Glomerular endothelial cell (primary cell): ENCODE measurements at regions not wholly inside any gene's neighbourhood (a gene's known extent, or its start where the extent isn't known, plus 50 kb on each side); places are given as distances from the start of the nearest gene placed in this dataset.
"Not testable (repeated sequence)": the region's sequence is repeated elsewhere in the genome, so short reads cannot be mapped to it uniquely, and the experiment has no call there.

Source experiments
- DNase-seq: peaks from one replicate; pipeline ENCODE4 v3.0.0-alpha.2; 2011; ENCODE audit warnings: low read depth, low spot score; ENCODE audit errors: extremely low read depth

DNA sequence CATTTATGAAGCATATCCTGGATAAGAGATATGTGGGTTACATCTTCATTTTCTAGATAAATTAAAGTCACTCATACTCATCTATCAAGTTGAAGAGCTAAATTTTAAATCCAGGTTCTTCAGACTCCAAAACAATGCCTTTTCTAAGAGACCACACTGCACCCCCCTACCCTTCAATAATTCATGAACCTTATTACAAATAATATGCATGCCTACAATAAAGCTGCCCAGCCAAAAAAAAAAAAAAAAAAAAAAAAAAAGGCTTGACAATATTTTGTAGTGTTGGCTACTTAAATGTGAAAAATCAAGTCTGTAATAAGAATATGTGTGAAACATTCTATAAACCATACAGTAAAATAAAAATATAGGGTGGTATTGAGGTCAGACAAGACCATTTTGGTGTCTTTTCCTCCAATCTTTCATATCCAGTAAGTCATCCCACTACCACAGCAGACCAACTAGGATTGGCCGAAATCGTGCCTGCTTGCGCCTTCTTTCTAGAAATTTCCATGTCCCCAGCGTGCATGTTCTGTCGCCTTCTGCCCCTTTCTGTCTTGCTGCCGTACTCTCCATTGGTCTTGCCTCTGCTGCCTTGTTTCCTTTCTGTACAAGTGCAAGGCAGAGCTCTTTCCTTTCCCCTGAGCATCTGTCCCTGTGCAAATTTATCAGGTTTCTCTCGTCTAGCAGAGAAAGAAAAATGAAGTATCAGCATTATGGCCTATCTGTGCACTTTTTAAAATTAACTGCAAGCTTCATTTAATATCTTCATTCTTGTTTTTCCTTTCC, 92.6 kb upstream of the NDUFV2 start:
- DNase-seq = no peak

DNA sequence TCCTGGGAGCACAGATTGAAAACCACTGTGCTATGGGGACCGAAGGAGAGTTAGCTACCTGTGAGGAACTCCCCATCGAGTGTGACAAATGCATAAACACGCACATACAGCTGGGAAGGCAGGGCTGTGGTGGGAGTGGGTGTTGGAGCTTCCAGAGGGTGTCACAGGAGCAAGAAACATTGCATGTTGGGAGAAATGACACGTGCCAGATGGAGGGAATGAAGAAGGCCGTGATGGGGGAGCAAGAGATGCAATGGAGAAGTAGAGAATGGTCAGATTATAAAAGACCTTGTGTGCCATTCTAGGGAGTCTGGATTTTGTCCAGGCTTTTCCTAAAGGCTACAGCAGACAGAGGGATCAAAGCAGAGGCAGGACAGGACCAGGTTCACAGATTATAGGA, 91.1 kb upstream of the NDUFV2 start:
- no peak for DNase-seq

DNA sequence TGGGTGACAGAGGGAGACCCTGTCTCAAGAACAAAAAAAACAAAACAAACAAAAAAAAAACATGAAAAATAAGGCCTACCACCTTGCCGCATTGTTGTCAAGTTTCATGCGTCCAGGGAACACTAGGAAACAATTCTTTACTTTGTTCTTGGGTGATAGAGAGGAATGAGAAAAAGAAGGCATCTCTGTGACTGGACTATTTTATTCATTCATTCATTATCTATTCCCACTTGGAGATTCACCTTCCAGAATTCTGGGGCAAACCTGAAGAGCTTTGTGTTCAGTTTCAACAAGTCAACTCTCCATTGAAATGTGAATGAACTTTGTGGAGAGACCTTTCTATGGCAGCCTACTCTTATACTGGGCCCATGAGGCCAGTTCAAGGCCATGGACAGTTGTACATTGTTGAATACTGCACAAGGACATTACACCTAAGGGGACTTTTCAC, 88.5 kb upstream of the NDUFV2 start:
- DNase-seq = no peak

DNA sequence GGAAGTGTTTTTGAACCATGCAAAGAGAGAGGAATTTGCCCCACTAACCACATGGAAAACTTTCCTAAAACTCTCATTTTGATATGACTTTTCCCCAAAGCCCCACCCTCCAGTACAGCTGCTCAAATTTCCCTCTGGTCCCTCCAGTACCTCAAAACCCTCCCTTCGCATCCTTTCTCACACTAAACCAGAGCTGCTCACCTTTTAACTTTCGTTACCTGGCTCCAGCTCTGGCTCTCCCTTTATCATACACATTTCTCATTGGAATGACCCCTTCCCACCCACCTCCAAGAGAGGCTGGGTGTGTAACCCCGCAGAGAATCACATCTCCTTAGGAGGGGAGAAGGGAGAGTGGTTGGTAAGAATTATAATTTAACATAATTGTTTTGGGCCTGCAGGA, 86.8 kb upstream of the NDUFV2 start:
- no peak for DNase-seq

DNA sequence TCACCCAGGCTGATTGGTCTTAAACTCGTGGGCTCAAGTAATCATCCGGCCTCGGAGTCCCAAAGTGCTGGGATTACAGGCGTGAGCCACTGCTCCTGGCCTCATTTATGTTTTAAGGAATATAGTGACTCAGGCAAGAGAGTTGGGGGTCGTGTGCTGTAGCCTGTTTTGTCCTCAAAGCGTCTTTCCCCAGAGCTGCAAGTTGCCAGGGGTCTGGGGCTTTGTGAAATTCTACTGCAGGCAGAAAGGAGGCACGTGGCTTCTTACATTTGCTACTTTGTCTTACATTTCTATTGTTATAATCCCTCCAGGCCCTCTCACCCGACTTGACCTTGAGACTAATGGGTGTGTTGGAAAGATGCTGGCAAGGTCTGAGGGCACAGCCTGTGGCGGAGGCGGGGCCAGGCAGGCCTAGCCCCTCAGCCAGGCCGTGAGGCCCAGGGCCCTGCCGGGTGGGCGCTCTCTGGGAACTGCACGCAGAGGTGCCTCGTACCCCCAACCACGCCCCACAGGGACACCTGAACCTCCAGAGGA, 85.8 kb upstream of the NDUFV2 start:
- no peak for DNase-seq

DNA sequence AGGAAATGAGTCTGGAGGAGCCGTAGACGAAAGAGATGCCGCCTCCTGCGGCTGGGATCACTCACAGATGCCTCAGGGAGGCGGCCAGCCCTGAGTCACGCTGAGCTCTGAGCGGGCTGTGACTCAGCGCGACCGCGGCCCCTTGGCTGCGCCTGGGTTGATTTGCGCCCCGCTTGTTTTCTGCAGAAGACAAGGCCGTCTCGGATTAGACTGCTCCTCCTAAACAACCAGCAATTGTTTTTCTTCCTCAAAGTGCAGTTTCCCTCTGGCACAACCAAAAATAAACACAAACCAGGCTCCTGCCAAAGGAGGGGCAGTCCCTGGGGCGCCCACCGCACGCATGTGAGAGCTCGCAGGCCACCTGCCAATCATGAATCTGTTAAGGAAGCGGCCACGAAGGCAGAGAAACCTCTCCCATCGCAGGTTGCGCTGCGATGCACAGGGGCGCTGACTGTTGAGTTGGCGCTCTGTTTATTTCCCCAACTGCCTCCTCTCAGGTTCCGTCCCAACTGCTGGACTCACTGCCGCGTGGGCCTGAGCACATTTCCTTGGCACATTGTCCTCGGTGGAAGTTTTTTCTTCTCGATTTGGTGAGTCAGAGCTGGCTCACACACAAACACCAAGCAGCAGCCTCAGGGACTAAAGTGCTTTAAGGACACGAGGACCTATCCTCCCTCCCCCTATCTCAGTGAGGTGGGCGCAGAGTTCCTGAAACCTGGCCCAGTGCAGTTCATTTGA, 85.2 kb upstream of the NDUFV2 start:
- no peak for DNase-seq

DNA sequence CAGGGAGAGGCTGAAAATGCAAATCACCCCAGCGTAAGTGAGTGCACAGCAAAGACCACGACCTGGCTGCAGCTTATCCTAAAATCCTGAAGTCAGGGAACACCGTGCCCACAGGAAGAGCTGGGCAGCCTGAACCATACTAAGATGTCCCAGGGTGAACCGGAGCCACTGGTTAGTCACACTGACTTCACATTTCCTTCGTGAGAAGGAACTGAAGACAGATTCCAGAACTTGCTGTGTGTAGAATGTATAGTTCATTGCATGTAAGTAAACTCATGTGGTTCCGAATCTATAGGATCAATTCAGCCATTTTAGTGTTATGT, 84.6 kb upstream of the NDUFV2 start:
- DNase-seq = no peak

DNA sequence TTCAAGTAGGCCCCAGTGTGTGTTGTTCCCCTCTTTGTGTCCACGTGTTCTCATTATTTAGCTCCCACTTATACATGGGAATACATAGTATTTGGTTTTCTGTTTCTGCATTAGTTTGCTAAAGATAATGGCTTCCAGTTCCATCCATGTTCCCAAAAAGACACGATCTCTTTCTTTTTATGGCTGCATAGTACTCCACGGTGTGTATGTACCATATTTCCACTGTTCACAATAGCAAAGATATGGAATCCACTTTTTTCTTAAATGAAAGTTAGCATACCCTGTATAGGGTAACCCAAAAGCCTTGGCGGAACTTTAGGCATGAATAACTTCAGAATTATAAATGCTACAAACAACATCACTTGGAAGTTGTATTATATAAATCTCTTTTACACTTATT, 83.4 kb upstream of the NDUFV2 start:
- no peak for DNase-seq

DNA sequence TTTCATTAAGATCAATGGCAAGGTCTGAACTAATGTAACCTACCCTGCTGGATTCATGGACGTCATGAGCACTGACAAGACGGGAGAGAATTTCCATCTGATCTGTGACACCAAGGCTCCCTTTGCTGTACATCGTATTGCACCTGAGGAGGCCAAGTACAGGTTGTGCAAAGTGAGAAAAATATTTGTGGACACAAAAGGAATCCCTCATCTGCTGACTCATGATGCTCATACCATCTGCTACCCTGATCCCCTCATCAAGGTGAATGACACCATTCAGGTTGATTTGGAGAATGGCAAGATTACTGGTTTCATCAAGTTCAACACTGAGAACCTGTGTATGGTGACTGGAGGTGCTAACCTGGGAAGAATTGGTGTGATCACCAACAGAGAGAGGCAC, 82.3 kb upstream of the NDUFV2 start:
- no peak for DNase-seq

DNA sequence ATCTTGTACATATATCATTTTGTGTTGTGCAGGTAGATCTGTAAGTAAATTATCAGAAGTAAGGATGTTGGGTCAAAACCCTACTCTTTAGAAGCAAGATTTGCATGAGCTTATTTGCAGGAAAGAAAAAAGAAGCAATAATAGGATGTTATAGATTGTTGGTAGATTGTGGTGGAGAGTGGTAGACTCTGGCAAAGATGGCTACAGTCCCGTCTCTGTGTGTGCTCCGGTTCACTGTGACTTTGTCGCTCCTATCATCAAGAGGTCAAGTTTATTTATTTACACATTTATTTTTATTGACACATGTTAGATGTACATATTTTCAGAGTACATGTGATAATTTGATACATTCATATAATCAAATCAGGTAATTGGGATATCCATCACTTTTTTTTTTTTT, 81.0 kb upstream of the NDUFV2 start:
- DNase-seq = no peak

DNA sequence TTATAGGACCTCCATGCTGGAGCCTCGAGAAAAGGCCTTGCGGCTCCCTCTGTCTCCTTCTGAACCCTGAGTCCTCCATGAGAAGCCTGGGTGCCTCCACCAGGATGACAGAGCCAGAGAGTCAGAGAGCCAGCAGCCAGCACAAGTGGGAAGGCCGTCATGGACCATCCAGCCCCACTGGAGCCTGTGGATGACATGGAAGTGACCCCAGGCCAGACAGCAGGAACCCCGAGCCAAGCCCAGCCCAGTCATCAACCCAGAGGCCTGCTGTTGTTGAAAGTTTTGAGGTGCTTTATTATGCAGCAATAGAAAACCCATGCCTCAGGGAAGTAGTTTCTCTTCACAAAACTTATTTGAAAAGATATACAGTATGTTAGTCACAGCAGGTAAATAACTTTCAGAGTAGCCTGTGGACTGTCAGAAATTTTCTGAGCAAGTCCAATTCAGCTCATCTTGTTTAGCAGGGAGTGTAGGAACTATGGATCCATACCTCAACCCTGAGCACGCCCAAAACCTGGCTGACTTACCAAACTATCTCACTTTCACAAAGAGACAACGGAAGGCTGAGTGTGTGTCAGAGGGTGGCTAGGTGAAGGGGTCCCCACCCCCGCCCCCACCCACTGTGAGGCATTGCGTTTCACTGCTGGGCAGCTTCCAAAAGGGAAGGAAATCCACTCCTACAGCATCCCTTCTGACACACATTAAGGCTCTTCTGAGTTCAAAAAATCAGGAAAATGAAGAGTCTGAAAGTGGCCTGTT, 79.9 kb upstream of the NDUFV2 start:
- DNase-seq = no peak

DNA sequence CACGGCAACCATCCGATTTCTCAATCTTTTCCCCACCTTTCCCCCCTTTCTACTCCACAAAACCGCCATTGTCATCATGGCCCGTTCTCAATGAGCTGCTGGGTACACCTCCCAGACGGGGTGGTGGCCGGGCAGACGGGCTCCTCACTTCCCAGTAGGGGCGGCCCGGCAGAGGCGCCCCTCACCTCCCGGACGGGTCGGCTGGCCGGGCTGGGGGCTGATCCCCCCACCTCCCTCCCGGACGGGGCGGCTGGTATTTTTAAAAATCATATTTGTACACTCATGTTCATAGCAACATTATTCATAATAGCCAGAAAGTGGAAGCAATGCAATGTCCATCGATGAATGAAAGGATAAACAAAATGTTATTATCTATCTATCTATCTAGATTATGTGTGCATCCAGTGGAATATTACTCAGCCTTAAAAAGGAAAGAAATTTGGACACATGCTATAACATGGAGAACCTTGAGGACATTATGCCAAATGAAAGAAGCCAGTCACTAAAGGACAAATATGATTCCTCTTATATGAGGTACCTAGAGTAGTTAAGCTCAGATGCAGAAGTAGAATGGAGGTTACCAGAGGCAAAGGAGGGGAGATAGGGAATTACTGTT, 78.4 kb upstream of the NDUFV2 start:
- DNase-seq = not testable (repeated sequence)

DNA sequence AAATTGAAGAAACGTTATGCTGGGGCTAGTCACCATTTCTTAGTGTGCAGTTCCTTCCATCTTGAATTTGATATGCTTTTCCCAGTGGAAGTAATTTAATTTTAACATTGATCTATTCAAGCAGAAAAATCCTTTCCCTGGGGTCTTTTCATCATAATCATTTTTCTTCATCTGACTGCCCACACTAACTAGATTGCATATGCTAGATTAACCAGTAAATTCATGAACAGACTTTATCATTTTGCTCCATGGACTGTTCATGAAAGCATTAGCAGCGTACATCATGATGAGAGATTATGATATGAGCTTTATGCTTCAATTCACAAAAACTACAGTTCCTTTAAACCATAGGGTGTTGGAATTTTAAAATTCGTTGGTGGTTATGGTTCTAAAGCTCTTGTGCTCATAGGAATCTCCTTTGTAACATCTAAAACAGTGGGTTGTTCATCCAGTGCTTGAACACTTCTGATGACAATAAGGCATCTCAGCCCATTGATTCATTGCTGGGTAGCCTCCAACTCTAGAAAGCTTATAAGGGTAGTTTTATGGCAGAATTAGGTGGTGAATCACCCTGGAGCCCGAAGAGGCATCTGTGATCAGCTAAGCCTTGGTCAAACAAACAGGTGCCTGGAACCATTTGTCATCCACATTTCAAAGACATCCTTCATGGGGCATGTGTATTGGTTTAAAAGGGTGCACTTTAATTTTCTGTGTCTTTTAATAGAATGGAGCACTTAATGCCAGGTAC, 77.2 kb upstream of the NDUFV2 start:
- DNase-seq = no peak

DNA sequence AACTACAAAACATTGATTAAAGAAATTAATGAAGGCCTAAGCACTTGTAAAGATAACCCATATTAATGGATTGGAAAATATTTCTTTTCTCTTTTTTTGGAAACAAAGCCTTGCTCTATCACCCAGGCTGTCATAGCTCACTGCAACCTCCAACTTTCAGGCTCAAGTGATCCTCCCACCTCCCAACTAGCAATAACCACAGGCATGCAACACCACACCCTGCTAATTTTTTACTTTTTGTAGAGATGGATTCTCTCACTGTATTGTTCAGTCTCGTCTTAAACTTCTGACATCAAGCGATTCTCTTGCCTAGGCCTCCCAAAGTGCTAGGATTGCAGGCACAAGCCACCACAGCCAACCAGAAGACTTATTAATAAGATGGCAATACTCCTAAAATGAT, 73.4 kb upstream of the NDUFV2 start:
- no peak for DNase-seq

DNA sequence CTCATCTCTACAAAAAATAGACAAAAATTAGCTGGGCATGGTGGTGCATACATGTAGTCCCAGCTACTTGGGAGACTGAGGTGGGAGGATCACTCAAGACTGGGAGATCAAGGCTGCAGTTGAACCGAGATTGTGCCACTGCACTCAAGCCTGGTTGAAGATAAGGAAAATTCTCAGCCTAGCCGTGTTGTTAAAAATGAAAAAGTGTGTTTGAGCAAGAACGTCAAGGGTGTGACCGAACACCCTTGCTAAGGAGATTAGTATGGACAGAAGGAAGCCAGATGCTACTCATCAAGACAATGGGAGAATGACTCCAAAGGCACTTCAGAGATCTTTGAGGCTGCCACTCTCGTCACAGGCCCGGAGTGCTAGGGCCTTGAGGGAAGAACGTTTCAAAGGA, 70.0 kb upstream of the NDUFV2 start:
- no peak for DNase-seq

DNA sequence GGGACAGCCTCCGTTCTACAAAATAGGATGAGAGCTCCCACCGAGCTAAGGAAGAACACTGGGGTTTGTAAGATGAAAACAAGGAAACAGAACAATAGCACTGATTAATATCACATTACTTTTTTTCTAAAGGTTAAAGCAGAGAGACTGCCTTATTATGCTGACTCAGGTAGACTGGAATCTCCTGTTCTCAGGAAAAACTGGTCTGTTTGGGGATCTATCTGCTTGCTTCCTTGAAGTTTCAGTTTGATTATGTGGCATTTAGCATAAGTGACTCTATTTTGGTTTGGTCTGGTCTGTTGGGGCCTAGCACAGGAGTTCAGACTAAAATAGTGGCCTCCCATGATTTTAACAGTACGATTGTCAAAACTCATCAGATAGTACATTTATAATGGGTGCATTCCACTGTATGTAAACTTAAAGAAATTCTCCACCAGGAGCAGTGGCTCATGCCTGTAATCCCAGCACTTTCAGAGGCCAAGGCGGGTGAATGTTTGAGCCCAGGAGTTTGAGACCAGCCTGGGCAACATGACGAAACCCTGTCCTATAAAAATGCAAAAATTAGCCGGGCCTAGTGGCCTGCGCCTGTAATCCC, 64.1 kb upstream of the NDUFV2 start:
- DNase-seq = no peak

DNA sequence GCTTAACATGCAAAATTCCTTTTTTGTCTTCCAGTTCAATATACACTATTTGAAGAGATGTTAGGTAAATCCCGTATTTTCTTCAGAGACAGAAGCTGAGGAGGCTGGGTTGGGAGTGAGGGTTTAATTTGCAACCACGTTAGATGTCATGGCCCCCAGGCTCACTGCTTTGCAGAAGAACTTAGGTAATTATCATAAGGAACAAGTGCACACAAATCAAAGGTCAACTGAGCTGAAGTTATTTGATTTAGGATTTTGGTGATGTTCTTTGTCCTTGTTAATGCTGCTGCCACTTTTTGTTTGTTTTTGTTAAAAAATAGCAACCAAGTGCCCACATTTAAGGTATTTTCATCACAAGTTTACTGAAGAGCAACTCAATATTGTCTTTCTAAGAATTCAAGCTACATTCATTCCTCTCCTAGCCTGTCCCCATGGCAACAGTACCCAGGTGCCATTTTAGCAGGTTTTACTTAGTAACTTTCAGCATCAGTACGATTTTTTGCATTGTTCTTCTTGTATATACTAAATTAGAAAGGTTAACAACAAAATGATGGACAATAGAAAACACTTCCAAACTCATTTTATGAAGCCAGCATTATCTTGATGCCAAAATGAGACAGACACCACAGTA, 62.9 kb upstream of the NDUFV2 start:
- DNase-seq = no peak

DNA sequence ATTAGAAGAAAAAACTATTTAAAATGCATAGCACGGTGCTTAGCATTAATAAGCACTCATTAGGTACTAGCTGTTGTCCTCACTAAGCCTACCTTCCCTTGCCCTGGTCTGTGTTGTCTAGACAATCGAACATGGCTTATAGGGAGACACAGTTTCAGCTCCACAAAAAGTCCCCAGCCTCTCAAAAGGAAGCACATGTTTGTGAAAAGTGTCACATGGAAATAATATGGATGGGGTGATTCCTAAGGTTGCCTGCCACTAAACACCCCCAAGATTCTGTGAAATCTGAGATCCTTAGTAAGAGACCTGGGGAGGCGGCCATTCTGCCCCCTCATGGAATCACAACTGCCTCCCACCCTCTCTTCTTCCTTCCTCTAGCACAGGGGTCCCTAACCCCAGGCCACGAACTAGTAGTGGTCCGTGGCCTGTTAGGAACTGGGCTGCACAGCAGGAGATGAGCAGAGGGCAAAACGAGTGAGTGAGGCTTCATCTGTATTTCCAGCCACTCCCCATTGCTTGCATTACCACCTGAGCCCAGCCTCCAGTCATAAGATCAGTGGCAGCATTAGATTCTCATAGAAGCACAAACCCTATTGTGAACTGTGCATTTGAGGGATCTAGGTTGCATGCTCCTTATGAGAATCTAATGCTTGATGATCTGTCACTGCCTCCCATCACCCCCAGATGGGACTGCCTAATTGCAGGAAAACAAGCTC, 59.6 kb upstream of the NDUFV2 start:
- no peak for DNase-seq

DNA sequence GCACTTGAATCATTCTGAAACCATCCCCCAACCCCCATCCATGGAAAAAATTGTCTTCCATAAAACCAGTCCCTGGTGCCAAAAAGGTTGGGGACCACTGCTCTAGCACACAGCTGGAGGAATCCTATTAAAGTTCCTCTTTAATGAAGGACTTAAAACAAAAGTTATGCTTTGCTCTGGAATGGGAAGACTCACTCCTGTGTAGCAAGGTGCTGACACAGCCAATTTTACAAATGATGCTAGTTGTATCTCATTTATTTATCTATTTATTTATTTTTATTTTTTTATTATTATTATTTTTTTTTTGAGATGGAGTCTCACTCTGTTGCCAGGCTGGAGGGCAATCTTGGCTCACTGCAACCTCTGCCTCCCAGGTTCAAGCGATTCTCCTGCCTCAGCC, 58.9 kb upstream of the NDUFV2 start:
- DNase-seq = no peak
